ENCODE measurements at regions not wholly inside any gene's neighbourhood (a gene's known extent, or its start where the extent isn't known, plus 50 kb on each side); places are given as distances from the start of the nearest gene placed in this dataset.

DNA sequence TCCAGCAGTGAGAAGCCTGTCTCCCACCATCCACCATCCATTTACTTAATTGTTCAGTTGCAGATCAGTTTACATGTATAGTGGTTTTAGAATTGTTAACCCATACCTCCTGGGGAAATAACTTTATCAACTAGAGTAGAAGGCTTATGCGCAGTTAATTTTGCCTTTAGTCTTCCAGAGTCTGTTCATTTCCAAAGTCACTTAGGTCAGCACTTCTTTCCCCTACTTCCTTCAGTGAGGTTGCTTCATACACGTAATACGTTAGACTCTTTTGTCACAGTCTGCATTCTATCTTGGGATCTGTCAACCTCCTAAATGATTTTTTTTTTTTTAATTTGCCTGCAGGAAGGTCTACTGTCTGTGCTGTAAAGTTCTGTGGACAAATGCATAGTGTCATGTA lies 495.6 kb upstream of the ISX start:
- TF ChIP-seq, protein P1, sequence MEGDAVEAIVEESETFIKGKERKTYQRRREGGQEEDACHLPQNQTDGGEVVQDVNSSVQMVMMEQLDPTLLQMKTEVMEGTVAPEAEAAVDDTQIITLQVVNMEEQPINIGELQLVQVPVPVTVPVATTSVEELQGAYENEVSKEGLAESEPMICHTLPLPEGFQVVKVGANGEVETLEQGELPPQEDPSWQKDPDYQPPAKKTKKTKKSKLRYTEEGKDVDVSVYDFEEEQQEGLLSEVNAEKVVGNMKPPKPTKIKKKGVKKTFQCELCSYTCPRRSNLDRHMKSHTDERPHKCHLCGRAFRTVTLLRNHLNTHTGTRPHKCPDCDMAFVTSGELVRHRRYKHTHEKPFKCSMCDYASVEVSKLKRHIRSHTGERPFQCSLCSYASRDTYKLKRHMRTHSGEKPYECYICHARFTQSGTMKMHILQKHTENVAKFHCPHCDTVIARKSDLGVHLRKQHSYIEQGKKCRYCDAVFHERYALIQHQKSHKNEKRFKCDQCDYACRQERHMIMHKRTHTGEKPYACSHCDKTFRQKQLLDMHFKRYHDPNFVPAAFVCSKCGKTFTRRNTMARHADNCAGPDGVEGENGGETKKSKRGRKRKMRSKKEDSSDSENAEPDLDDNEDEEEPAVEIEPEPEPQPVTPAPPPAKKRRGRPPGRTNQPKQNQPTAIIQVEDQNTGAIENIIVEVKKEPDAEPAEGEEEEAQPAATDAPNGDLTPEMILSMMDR (IDR thresholded peaks at IDR 0.05; ENCODE audit: low read depth, low read length), result no peak
- DNase-seq, result no peak
- no peaks in the 10 kb centered on the region for H3K36me3 ChIP-seq
- H3K27me3 ChIP-seq (ENCODE audit: insufficient read depth, low read depth, severe bottlenecking), result no peaks in the 10 kb centered on the region
- no peak overlapping the region for H3K27ac ChIP-seq
- H3K4me3 ChIP-seq (ENCODE audit: low read depth, low read length), result no peak overlapping the region
- H3K9me3 ChIP-seq (ENCODE audit: severe bottlenecking), result no peaks in the 10 kb centered on the region

GRCh38 chr22:34579519-34579918 lies 486.4 kb upstream of the ISX start:
- Histone ChIP-seq H3K27ac (no peak overlapping the region), H3K27me3 (ENCODE audit: insufficient read depth, low read depth, severe bottlenecking) (no peaks in the 10 kb centered on the region), H3K9me3 (ENCODE audit: severe bottlenecking) (no peaks in the 10 kb centered on the region), H3K4me3 (ENCODE audit: low read depth, low read length) (no peak overlapping the region), H3K36me3 (no peaks in the 10 kb centered on the region)
- TF ChIP-seq, protein P1 (IDR thresholded peaks at IDR 0.05; ENCODE audit: low read depth, low read length), result no peak
- DNase-seq, result no peak

DNA sequence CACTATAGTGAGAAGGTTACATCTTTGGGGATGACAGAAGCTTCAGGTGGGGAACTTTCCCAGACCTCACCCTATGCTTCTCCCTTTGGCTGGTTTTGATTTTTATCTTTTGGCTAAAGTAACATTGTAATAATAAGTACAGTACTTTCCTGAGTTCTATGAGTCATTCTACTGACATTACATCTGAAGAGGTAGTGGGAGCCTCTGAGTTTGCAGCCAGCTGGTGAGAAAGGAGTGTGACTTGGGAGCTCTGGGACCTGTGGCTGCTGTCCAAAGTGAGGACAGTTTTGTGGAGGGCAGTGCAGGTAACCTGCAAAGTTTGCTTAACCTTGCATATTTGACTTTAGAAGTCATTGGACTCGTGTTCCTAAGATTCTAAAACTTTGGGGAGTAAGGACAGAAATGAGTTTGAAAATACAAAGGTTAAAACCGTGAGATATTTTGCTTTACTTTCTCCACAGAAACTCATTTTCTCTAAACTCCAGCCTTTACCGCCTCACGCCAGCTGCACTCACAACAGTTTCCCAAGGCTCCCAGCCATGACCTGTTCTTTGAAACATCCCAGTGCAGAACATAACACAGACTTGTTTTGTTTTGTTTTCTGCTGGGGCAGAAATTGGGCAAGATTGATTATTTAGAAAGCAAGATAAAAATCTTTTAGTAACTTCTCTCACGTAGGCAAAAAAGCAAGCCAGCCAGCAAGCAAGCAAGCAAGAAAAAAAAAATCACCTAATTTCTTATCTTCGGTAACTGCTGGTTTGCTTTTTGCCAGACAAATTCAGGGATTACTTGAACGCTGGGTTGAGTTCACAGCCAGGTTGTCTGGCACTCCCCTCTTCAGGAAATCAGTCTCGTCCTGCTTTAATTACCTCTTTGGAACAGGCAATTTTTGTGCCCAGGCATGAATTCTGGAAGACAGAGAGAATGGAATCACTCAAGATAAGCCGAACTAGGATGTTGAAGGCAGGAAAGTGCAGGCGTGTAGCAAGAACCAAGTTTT lies 478.3 kb upstream of the ISX start:
- TF ChIP-seq, protein P1 (IDR thresholded peaks at IDR 0.05; ENCODE audit: low read depth, low read length), result no peak
- H3K36me3 ChIP-seq, result no peaks in the 10 kb centered on the region
- DNase-seq, result no peak
- no peak overlapping the region for H3K27ac ChIP-seq
- H3K4me3 ChIP-seq (ENCODE audit: low read depth, low read length), result no peak overlapping the region
- H3K27me3 ChIP-seq (ENCODE audit: insufficient read depth, low read depth, severe bottlenecking), result no peaks in the 10 kb centered on the region
- no peaks in the 10 kb centered on the region for H3K9me3 ChIP-seq (ENCODE audit: severe bottlenecking)

GRCh38 chr22:34588871-34589545 lies 476.9 kb upstream of the ISX start:
- DNase-seq, result no peak
- no peak overlapping the region for H3K4me3 ChIP-seq (ENCODE audit: low read depth, low read length)
- TF ChIP-seq, protein P1 (IDR thresholded peaks at IDR 0.05; ENCODE audit: low read depth, low read length), result no peak

DNA sequence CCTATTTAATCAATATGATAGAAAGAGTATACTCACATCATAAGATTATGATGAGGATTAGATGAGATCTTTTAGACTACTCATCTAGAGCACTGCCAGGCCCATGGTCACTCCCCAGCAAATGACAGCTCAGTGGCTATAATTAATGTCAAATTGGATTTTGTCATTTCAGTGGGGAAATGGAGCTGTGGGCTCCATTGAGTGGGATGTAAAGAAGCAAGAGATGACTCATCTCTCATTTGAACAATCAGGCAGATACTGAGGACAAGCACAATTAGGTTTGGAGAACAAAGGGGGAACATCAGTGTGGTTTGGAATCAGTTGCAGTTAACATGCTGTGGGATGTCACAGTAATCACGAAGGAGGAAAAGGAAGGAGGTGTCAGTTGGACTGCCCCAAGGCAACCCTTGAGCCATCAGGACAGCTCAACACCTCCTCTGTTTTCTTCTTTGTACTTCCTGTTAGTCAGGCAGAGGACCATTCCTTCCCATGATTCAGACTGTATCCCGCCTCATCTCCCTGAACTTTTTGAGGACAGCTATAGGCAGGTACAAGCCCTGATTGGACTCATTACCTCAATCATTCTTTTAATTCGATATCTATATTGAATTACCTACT lies 473.7 kb upstream of the ISX start:
- TF ChIP-seq, protein P1 (IDR thresholded peaks at IDR 0.05; ENCODE audit: low read depth, low read length), result no peak
- Histone ChIP-seq H3K4me3 (ENCODE audit: low read depth, low read length) (no peak overlapping the region), H3K27me3 (ENCODE audit: insufficient read depth, low read depth, severe bottlenecking) (no peaks in the 10 kb centered on the region), H3K36me3 (no peaks in the 10 kb centered on the region), H3K27ac (no peak overlapping the region; the same call in 1 of the 2 replicates), H3K9me3 (ENCODE audit: severe bottlenecking) (no peaks in the 10 kb centered on the region)
- peak; percentile 24 for DNase-seq

More at GRCh38 chr22:34588871-34589545, 476.9 kb upstream of the ISX start:
- Histone ChIP-seq H3K27ac (no peak overlapping the region), H3K36me3 (no peaks in the 10 kb centered on the region), H3K27me3 (ENCODE audit: insufficient read depth, low read depth, severe bottlenecking) (no peaks in the 10 kb centered on the region), H3K9me3 (ENCODE audit: severe bottlenecking) (no peaks in the 10 kb centered on the region)

Measured in WERI-Rb-1 (cell line).